Right ventricle myocardium superior (tissue), 1 donor: ENCODE measurements at regions not wholly inside any gene's neighbourhood (a gene's known extent, or its start where the extent isn't known, plus 50 kb on each side); places are given as distances from the start of the nearest gene placed in this dataset.

Experiments
- ATAC-seq: fragments of 200-7000 bp; cut with Tn5 transposase; one replicate; pipeline ENCODE4 v1.9.1; 2020; ENCODE audit warnings: mild to moderate bottlenecking; ENCODE audit not compliant: poor library complexity
- DNase-seq: peaks from one replicate; pipeline ENCODE4 v3.0.0-alpha.2; 2020
- intact Hi-C: fragments of 100-400 bp; cut with DNase I; formaldehyde crosslinking; loops from one replicate; pipeline ENCODE4 v1.11.2; 2022
- donor health status: DM: no; HTN: yes; CAD: no; lungs with severe emphysema.

GRCh38 chrX:131747173-131747572 is 203.3 kb downstream of the OR13H1 start:
- intact Hi-C loops, result no loop called here
- ATAC-seq, result no peak
- DNase-seq, result no peak

GRCh38 chrX:131752493-131753198 is 208.8 kb downstream of the OR13H1 start:
- no peak for DNase-seq
- no peak for ATAC-seq
- intact Hi-C loops, result no loop called here

GRCh38 chrX:131762802-131763234 is 218.9 kb downstream of the OR13H1 start:
- ATAC-seq (no peak), DNase-seq (no peak)
- intact Hi-C loops, result no loop called here

GRCh38 chrX:131763674-131764073 is 219.8 kb downstream of the OR13H1 start:
- ATAC-seq (no peak), DNase-seq (no peak)
- intact Hi-C loops, result no loop called here

GRCh38 chrX:131764216-131764615 is 220.3 kb downstream of the OR13H1 start:
- intact Hi-C loops, result no loop called here
- DNase-seq (no peak), ATAC-seq (no peak)

- ATAC-seq (no peak), DNase-seq (no peak)
- intact Hi-C loops, result no loop called here
Measured at GRCh38 chrX:131778269-131779218, 234.7 kb downstream of the OR13H1 start.

- intact Hi-C loops, result no loop called here
- ATAC-seq (no peak), DNase-seq (no peak)
Measured at GRCh38 chrX:131779306-131779705, 235.4 kb downstream of the OR13H1 start.

- no peak for DNase-seq
- no peak for ATAC-seq
- intact Hi-C loops, result no loop called here
Measured at GRCh38 chrX:131779741-131780140, 235.9 kb downstream of the OR13H1 start.

GRCh38 chrX:131782646-131783045 is 238.8 kb downstream of the OR13H1 start:
- intact Hi-C loops, result no loop called here
- ATAC-seq (no peak), DNase-seq (no peak)

GRCh38 chrX:131783555-131784308 is 239.4 kb upstream of the STK26 start:
- no peak for DNase-seq
- ATAC-seq, result no peak
- intact Hi-C loops, result no loop called here

- intact Hi-C loops, result no loop called here
- ATAC-seq (no peak), DNase-seq (no peak)
Measured at GRCh38 chrX:131789664-131790063, 233.4 kb upstream of the STK26 start.

- intact Hi-C loops, result no loop called here
- DNase-seq, result no peak
- no peak for ATAC-seq
Measured at GRCh38 chrX:131791608-131792355, 231.3 kb upstream of the STK26 start.

- DNase-seq, result no peak
- no peak for ATAC-seq
- intact Hi-C loops, result no loop called here
Measured at GRCh38 chrX:131792356-131792749, 230.7 kb upstream of the STK26 start.

GRCh38 chrX:131792789-131793462 is 230.2 kb upstream of the STK26 start:
- no peak for DNase-seq
- ATAC-seq, result no peak
- intact Hi-C loops, result no loop called here

GRCh38 chrX:131795442-131796229 is 227.5 kb upstream of the STK26 start:
- intact Hi-C loops, result no loop called here
- ATAC-seq, result no peak
- DNase-seq, result no peak

GRCh38 chrX:131801066-131801465 is 222.0 kb upstream of the STK26 start:
- intact Hi-C loops, result no loop called here
- ATAC-seq (no peak), DNase-seq (no peak)

GRCh38 chrX:131801911-131802310 is 221.2 kb upstream of the STK26 start:
- DNase-seq (no peak), ATAC-seq (no peak)
- intact Hi-C loops, result no loop called here
